ENCODE measurements at regions not wholly inside any gene's neighbourhood (a gene's known extent, or its start where the extent isn't known, plus 50 kb on each side); places are given as distances from the start of the nearest gene placed in this dataset.
"Not testable (repeated sequence)": the region's sequence is repeated elsewhere in the genome, so short reads cannot be mapped to it uniquely, and the experiment has no call there.

- DNase-seq (ENCODE audit: low spot score), result not testable (repeated sequence)
These were observed 157.8 kb downstream of the MSN start for GRCh38 chrX:65825226-65825625.

- DNase-seq (ENCODE audit: low spot score), result no peak
These were observed 154.5 kb downstream of the MSN start for GRCh38 chrX:65821721-65822496.

- DNase-seq (ENCODE audit: low spot score), result not testable (repeated sequence)
These were observed 152.5 kb downstream of the MSN start for GRCh38 chrX:65819983-65820382.

GRCh38 chrX:65813245-65813644, 145.8 kb downstream of the MSN start:
- DNase-seq (ENCODE audit: low spot score), result no peak

GRCh38 chrX:65811558-65812228, 144.2 kb downstream of the MSN start:
- DNase-seq (ENCODE audit: low spot score), result no peak

All from SK-N-DZ (cell line).